ENCODE measurements at regions not wholly inside any gene's neighbourhood (a gene's known extent, or its start where the extent isn't known, plus 50 kb on each side); places are given as distances from the start of the nearest gene placed in this dataset.

DNA sequence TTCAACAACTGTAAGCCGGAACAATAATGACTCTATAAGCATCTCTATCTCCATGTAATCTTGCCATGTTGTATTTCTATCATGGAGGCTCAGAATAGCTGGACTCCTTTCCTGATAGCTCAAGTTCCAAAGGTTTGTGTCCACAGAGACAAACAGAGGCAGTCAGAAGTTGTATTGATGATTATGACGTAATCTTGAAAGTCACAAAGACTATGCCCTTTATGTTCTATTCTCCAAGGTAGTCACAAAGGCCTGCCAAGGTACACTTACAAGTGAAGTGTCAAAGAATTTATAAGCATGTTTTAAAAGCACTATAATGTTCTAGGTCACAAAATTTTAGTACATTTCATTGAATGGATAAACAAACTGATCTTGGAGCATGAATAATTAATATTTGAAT is 542.2 kb downstream of the CDH11 start:
- ATAC-seq (ENCODE audit: poor library complexity) (no peak), DNase-seq (no peak)
- CTCF ChIA-PET = no interaction called here
- intact Hi-C loops (cut with DNase I, micrococcal nuclease) = no loop called here
- H3K9me3 Mint-ChIP-seq = peaks cover 9% of the 10 kb centered on the region
- Histone ChIP-seq H3K9me3 (ENCODE audit: control insufficient read depth in 1 of 2, insufficient read depth in 1 of 2, low read length in 2 of 2) (peaks cover 0 to 3% of the 10 kb centered on the region in 2 experiments), H3K4me3 (ENCODE audit: low read length) (no peak overlapping the region), H3K4me1 (ENCODE audit: insufficient read depth, low read length) (no peaks in the 10 kb centered on the region), H3K27me3 (ENCODE audit: control insufficient read depth in 1 of 2, insufficient read depth in 2 of 2, low read length in 2 of 2) (no peaks in the 10 kb centered on the region), H3K27ac (ENCODE audit: low read depth in 1 of 2, low read length in 2 of 2) (no peak overlapping the region), H3K36me3 (ENCODE audit: insufficient read depth, low read length) (no peaks in the 10 kb centered on the region)
- no peaks in the 10 kb centered on the region for H3K4me1 Mint-ChIP-seq (ENCODE audit: low read depth)
- H3K4me3 Mint-ChIP-seq = no peak overlapping the region
- no peaks in the 10 kb centered on the region for H3K27me3 Mint-ChIP-seq
- no peaks in the 10 kb centered on the region for H3K36me3 Mint-ChIP-seq (ENCODE audit: low read depth)
- H3K27ac Mint-ChIP-seq = no peak overlapping the region
- TF ChIP-seq, protein P1, sequence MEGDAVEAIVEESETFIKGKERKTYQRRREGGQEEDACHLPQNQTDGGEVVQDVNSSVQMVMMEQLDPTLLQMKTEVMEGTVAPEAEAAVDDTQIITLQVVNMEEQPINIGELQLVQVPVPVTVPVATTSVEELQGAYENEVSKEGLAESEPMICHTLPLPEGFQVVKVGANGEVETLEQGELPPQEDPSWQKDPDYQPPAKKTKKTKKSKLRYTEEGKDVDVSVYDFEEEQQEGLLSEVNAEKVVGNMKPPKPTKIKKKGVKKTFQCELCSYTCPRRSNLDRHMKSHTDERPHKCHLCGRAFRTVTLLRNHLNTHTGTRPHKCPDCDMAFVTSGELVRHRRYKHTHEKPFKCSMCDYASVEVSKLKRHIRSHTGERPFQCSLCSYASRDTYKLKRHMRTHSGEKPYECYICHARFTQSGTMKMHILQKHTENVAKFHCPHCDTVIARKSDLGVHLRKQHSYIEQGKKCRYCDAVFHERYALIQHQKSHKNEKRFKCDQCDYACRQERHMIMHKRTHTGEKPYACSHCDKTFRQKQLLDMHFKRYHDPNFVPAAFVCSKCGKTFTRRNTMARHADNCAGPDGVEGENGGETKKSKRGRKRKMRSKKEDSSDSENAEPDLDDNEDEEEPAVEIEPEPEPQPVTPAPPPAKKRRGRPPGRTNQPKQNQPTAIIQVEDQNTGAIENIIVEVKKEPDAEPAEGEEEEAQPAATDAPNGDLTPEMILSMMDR (IDR thresholded peaks at IDR 0.05) = no peak
- POLR2A ChIA-PET = no interaction called here

DNA sequence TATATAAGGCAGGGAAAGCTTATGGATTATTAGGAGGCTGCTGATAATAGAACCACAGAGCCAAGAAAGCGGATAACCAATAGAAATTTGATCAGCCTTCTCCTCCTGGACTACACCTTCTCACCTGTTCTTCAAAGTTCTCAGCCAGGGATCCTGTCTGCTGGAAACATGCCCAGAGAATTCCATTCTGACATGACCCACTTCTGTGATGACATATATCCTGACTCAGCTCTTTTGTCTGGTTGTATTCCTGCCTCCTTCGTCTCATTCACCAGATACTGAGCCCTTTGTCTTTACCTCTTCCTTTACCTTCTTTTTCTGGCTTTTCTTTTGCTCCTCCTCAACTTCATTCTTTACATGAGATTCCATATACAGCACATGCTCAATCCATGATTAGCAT is 576.1 kb downstream of the CDH11 start:
- H3K4me1 Mint-ChIP-seq (ENCODE audit: low read depth) = no peaks in the 10 kb centered on the region
- Histone ChIP-seq H3K4me1 (ENCODE audit: insufficient read depth, low read length) (no peaks in the 10 kb centered on the region), H3K27ac (ENCODE audit: low read depth in 1 of 2, low read length in 2 of 2) (no peak overlapping the region), H3K4me3 (ENCODE audit: low read length) (no peak overlapping the region), H3K9me3 (ENCODE audit: control insufficient read depth in 1 of 2, insufficient read depth in 1 of 2, low read length in 2 of 2) (peaks cover 3 to 4% of the 10 kb centered on the region in 2 experiments), H3K27me3 (ENCODE audit: control insufficient read depth in 1 of 2, insufficient read depth in 2 of 2, low read length in 2 of 2) (no peaks in the 10 kb centered on the region), H3K36me3 (ENCODE audit: insufficient read depth, low read length) (no peaks in the 10 kb centered on the region)
- DNase-seq (no peak), ATAC-seq (ENCODE audit: poor library complexity) (no peak)
- ChIA-PET CTCF (no interaction called here), POLR2A (no interaction called here)
- H3K4me3 Mint-ChIP-seq = no peak overlapping the region
- H3K27ac Mint-ChIP-seq = no peak overlapping the region
- TF ChIP-seq, protein P1 (IDR thresholded peaks at IDR 0.05) = no peak
- H3K9me3 Mint-ChIP-seq = peaks cover 12% of the 10 kb centered on the region
- H3K27me3 Mint-ChIP-seq = no peaks in the 10 kb centered on the region
- H3K36me3 Mint-ChIP-seq (ENCODE audit: low read depth) = no peaks in the 10 kb centered on the region
- intact Hi-C loops (cut with DNase I, micrococcal nuclease) = no loop called here

DNA sequence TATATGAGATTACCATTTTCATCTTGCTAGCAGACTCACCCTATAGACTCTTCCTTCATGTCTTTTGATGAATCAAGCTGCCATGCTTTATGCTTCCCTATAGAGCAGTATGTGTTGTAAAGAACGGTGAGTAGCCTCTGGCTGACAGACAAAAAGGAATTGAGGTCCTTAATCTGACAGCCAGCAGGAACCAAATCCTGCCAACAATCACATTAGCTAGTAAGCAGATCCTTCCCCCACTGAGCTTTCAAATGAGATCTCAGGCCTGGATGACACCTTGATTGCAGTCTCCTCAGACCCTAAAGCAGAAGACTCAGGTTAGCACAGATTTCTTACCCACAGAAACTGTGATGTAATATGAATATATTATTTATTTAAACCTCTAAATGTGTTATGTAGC is 577.0 kb downstream of the CDH11 start:
- DNase-seq = no peak
- CTCF ChIA-PET = no interaction called here
- H3K27ac Mint-ChIP-seq = no peak overlapping the region
- peaks cover 12% of the 10 kb centered on the region for H3K9me3 Mint-ChIP-seq
- H3K36me3 Mint-ChIP-seq (ENCODE audit: low read depth) = no peaks in the 10 kb centered on the region
- ATAC-seq (ENCODE audit: poor library complexity) = no peak
- Histone ChIP-seq H3K4me3 (ENCODE audit: low read length) (no peak overlapping the region), H3K27ac (ENCODE audit: low read depth in 1 of 2, low read length in 2 of 2) (no peak overlapping the region), H3K4me1 (ENCODE audit: insufficient read depth, low read length) (no peaks in the 10 kb centered on the region), H3K27me3 (ENCODE audit: control insufficient read depth in 1 of 2, insufficient read depth in 2 of 2, low read length in 2 of 2) (no peaks in the 10 kb centered on the region), H3K9me3 (ENCODE audit: control insufficient read depth in 1 of 2, insufficient read depth in 1 of 2, low read length in 2 of 2) (peaks cover 3 to 5% of the 10 kb centered on the region in 2 experiments), H3K36me3 (ENCODE audit: insufficient read depth, low read length) (no peaks in the 10 kb centered on the region)
- TF ChIP-seq, protein P1 (IDR thresholded peaks at IDR 0.05) = no peak
- H3K4me1 Mint-ChIP-seq (ENCODE audit: low read depth) = no peaks in the 10 kb centered on the region
- intact Hi-C loops (cut with DNase I, micrococcal nuclease) = no loop called here
- no peaks in the 10 kb centered on the region for H3K27me3 Mint-ChIP-seq
- POLR2A ChIA-PET = no interaction called here
- no peak overlapping the region for H3K4me3 Mint-ChIP-seq

Measured in CD4-positive, alpha-beta T cell (primary cell).